GM18951 (cell line): ENCODE measurements at regions not wholly inside any gene's neighbourhood (a gene's known extent, or its start where the extent isn't known, plus 50 kb on each side); places are given as distances from the start of the nearest gene placed in this dataset.

Experiments used
- POLR2A ChIP-seq: IDR thresholded peaks from 4 replicates; pipeline ENCODE4 v1.6.1; 2011; ENCODE audit warnings: mild to moderate bottlenecking; ENCODE audit not compliant: insufficient read length, insufficient read depth; ENCODE audit errors: extremely low read depth
- in situ Hi-C: fragments of 300-500 bp; cut with MboI; formaldehyde crosslinking; loops from one replicate; pipeline ENCODE4 v1.12.0; 2022; ENCODE audit warnings: low sequenced_read_pairs, mixed read lengths, inconsistent platforms; ENCODE audit not compliant: unreplicated experiment

- in situ Hi-C loops: no loop called here
- TF ChIP-seq POLR2A: no peak
Observed at GRCh38 chr7:82609746-82610145, 166.2 kb upstream of the CACNA2D1 start.

GRCh38 chr7:82605247-82605864, 161.8 kb upstream of the CACNA2D1 start:
- TF ChIP-seq POLR2A: no peak
- in situ Hi-C loops: no loop called here

GRCh38 chr7:82602066-82602465, 158.5 kb upstream of the CACNA2D1 start:
- in situ Hi-C loops: no loop called here
- TF ChIP-seq POLR2A: no peak

GRCh38 chr7:82600531-82600930, 157.0 kb upstream of the CACNA2D1 start:
- in situ Hi-C loops: no loop called here
- TF ChIP-seq POLR2A: no peak

- in situ Hi-C loops: loop anchor here (25.0 kb wide), 1 partner anchor 563 kb away; no protein-coding TSS in a partner anchor
- TF ChIP-seq POLR2A: no peak
Observed at GRCh38 chr7:82599895-82600294, 156.3 kb upstream of the CACNA2D1 start.

- in situ Hi-C loops: loop anchor here (25.0 kb wide), 1 partner anchor 562 kb away; no protein-coding TSS in a partner anchor
- no peak for TF ChIP-seq POLR2A
Observed at GRCh38 chr7:82598958-82599357, 155.4 kb upstream of the CACNA2D1 start.

GRCh38 chr7:82595795-82596194, 152.2 kb upstream of the CACNA2D1 start:
- in situ Hi-C loops: loop anchor here (25.0 kb wide), 1 partner anchor 558 kb away; no protein-coding TSS in a partner anchor

- in situ Hi-C loops: loop anchor here (25.0 kb wide), 1 partner anchor 558 kb away; no protein-coding TSS in a partner anchor
Observed at GRCh38 chr7:82595176-82595575, 151.6 kb upstream of the CACNA2D1 start.

GRCh38 chr7:82594665-82595064, 151.1 kb upstream of the CACNA2D1 start:
- in situ Hi-C loops: loop anchor here (25.0 kb wide), 1 partner anchor 557 kb away; no protein-coding TSS in a partner anchor
- no peak for TF ChIP-seq POLR2A

More at GRCh38 chr7:82595176-82595575, 151.6 kb upstream of the CACNA2D1 start:
- TF ChIP-seq POLR2A: no peak

GRCh38 chr7:82593780-82594179, 150.2 kb upstream of the CACNA2D1 start:
- no peak for TF ChIP-seq POLR2A

GRCh38 chr7:82592416-82592815, 148.8 kb upstream of the CACNA2D1 start:
- TF ChIP-seq POLR2A: no peak
- in situ Hi-C loops: loop anchor here (25.0 kb wide), 1 partner anchor 555 kb away; no protein-coding TSS in a partner anchor

More at GRCh38 chr7:82593780-82594179, 150.2 kb upstream of the CACNA2D1 start:
- in situ Hi-C loops: loop anchor here (25.0 kb wide), 1 partner anchor 556 kb away; no protein-coding TSS in a partner anchor

GRCh38 chr7:82579047-82579446, 135.5 kb upstream of the CACNA2D1 start:
- in situ Hi-C loops: loop anchor here (25.0 kb wide), 1 partner anchor 542 kb away; no protein-coding TSS in a partner anchor
- TF ChIP-seq POLR2A: no peak

- TF ChIP-seq POLR2A: no peak
- in situ Hi-C loops: loop anchor here (25.0 kb wide), 1 partner anchor 541 kb away; no protein-coding TSS in a partner anchor
Observed at GRCh38 chr7:82578430-82578829, 134.9 kb upstream of the CACNA2D1 start.

GRCh38 chr7:82572195-82572880, 128.8 kb upstream of the CACNA2D1 start:
- TF ChIP-seq POLR2A: no peak
- in situ Hi-C loops: loop anchor here (25.0 kb wide), 1 partner anchor 1085 kb away; no protein-coding TSS in a partner anchor

GRCh38 chr7:82571047-82571446, 127.5 kb upstream of the CACNA2D1 start:
- in situ Hi-C loops: loop anchor here (25.0 kb wide), 1 partner anchor 1084 kb away; no protein-coding TSS in a partner anchor
